ENCODE measurements at regions not wholly inside any gene's neighbourhood (a gene's known extent, or its start where the extent isn't known, plus 50 kb on each side); places are given as distances from the start of the nearest gene placed in this dataset.

- no peak for TF ChIP-seq CTCF (conservative IDR thresholded peaks at IDR 0.05 in 1 of 2, IDR thresholded peaks at IDR 0.05 in 1 of 2; ENCODE audit: extremely low read depth in 1 of 2, insufficient read depth in 1 of 2, low read depth in 1 of 2, low read length in 2 of 2)
- TF ChIP-seq EZH2 (IDR thresholded peaks at IDR 0.05; ENCODE audit: borderline replicate concordance, low read length): no peak
Measured at GRCh38 chr3:178159691-178160220, 376.5 kb upstream of the KCNMB2 start.

All from mammary epithelial cell (primary cell).